ENCODE measurements at regions not wholly inside any gene's neighbourhood (a gene's known extent, or its start where the extent isn't known, plus 50 kb on each side); places are given as distances from the start of the nearest gene placed in this dataset.
"Not testable (repeated sequence)": the region's sequence is repeated elsewhere in the genome, so short reads cannot be mapped to it uniquely, and the experiment has no call there.

DNA sequence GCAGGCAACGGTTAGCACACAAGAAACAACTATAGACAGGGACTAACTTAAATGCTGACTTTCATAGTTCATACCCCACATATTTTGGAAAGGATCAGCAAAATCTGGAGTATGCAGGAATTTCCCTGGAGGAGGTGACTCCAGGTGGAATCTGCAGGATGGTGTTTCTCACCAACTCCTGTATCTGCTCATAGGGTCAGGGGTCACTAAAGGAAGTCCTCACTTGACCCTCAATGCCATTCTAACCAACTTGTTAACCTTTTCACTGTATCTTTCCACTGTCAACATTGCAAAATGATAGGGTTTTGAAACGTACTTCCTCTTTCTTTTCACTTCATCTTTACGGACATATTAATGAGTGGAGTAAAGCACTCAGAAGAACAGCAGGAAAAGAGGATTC lies 207.0 kb upstream of the CXCR4 start:
- DNase-seq (ENCODE audit: low spot score) = no peak

DNA sequence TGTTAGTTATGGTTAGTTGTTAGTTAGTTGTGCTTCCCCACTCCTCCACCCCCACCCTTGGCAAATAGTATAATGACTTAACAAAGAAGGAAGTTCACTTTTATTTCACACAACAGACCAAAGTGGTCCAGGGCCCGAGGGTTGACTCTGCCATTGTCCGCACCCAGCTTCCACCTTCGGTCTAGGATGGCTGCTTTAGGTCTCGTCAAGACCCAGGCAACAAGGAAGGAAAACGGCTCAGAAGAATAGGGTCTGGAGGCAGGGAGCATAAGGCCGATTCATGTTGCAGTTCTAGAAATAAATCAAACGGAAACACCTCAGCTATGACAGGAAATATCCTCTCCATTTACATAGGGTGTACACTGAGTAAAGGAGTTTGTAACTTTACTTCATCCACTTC lies 206.0 kb upstream of the CXCR4 start:
- DNase-seq (ENCODE audit: low spot score) = no peak

DNA sequence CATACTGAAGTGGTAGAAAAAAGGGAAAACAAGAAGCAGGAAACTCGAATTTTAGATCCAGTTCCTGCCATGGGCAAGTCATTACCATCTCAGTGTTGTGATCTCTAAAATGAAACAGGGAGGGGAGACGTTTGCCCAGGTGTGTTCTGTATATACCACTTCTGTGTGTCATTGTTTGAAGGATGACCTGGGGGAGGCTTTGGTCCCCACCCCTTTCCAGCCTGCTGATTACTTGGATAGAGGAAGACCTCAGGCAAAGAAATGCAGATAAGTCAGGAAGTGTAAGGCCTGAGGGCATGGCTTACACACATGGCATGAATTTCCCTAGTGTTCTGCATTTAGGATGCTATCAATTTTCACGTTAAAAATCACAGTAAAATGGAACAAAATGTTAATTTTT lies 205.2 kb upstream of the CXCR4 start:
- DNase-seq (ENCODE audit: low spot score) = no peak

DNA sequence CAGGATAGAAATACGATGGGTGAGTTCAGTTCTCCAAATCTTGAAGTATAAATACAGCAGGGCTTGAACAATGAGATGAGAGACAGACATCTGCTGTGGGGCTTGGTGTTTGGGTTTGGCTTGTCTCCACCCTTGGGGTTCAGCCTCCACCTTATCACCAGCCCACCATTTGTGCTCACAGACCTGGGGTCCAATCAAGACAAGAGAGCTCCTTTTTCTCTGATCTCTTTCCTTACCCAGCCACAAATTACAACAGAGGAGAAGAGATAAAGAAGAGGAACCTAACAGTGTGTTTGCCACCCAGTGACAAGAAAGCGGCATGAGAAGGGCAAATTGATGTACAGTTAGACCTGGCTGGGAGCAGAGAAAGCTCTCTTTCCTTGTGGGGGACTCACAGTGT lies 204.5 kb upstream of the CXCR4 start:
- DNase-seq (ENCODE audit: low spot score) = no peak

DNA sequence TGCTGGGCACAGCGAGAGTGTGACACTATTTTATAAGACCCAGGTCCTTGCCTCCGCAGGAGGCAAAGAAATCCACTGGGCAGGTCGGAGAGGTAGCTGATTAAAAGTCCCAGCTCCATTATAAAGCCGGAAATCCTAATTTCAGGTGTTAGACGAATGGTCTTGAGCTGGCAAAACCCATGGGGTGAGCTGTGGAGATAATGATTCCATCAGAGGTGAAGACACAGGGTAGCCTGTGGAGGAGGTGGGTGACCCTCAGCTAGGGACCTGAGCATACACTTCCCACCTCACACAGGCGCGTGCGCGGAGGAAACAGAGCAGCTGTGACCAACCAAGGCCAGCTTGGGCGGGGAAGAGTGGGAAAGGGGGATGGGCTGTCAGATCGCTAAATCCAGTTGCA lies 201.7 kb upstream of the CXCR4 start:
- DNase-seq (ENCODE audit: low spot score) = no peak

DNA sequence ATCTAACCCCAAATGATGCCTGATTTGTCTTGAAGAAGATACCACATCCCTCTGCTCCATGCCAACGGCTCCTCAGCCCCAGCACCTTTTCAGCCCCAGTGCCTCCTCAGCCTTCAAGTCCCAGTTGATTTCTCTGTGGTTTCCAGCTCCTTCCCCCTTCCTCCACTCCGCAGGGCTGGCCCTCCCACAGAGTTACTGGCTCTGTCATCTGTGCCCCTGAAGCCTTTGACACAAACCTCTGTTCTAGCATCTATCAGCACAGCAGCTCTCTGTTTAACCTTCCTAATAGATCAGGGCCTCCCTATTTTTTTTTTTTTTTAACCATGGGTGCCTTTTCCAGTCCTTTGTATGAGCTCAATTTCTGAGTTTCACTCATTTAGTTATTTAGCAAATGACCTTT lies 201.3 kb upstream of the CXCR4 start:
- no peak for DNase-seq (ENCODE audit: low spot score)

DNA sequence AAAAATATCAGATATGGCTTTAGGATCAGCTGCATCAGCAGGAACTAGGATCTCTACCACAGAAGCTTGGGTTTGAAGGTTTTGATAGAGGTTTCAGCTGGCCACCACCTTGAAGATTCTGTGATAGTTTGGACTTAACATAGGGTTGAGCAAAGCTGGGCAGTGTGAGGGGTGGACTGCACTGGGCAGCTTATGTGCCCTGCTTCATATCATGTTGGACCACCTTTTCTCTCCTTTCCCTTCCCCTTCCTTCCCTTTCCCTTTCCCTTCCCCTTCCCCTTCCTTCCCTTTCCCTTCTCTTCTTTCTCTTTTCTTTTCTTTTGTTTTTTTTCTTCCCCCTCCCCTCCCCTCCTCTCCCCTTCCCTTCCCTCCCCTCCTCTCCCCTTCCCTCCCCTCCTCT lies 196.3 kb upstream of the CXCR4 start:
- DNase-seq (ENCODE audit: low spot score) = no peak

DNA sequence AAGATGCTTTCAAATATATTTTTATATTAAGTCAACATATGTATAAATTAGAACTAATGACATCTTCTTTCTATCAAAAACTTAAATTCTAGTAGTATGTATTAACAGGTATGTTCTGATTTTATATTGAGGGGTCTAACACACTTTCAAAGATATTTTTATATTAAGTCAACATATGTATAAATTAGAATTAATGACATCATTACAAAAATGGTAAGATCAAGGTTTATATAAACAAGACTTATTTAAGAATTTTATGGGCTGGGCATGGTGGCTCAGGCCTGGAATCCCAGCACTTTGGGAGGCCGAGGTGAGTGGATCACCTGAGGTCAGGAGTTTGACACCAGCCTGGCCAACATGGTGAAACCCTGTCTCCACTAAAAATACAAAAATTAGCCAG lies 194.6 kb upstream of the CXCR4 start:
- DNase-seq (ENCODE audit: low spot score) = not testable (repeated sequence)

DNA sequence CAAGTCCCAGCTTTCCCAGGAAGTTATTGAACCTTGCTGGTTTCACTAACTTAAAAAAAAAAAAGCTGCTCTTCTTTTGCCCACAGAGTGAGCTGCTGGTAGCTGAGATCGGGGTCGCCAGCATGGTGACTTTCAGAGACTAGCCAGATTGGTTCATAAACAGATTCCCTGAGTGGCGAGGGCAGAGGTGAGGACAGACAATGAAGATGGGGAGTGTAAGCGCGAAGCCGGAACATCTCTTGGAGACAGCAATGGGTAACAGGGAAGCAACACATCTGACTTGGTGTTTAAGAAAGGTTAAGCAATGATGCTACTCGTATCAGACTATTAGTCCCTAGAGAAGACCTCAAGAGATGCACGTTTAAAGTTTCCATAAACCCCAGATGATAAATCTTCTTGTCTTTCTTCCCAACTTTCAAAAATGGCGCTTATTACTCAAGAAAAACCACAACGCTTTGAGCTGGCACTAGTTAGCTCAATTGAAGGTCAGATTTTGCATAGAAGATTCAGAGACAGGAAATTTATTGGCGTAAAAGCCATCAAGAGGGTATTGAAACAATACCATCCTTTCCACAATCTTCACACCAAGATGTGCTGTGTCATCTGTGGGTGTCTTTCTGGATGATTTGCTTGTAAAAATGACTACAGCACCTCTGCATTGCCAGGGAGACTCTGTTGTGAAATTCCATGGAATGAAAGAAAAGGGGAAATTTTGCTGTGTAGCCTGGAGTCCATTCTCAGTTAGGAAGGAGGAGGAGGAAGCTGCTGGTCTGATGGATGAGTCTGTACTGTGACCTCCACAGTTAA lies 193.1 kb upstream of the CXCR4 start:
- DNase-seq (ENCODE audit: low spot score) = no peak

DNA sequence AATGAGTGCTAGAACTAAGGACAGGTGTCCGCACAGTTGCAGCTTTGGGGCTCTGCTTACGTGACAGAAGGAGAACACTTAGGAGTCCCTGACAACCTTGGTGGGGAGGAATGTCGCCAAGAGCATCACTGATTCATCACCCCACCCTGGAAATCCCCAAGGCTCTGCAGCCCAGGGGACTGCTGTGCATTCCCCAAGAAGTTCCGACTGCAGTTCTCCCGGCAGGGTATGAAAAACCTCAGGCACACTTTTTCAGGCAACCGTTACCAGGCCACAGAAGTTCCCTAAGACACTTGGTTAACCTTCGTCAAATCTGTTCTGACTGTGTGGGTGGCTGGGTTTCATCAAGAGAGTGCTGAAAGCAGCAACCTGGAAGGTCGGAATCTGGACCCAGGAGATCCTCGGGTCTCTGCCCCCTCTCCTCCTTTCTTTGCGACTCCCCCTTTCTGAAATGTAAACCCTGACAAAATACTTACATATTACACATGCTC lies 192.1 kb upstream of the CXCR4 start:
- no peak for DNase-seq (ENCODE audit: low spot score)

DNA sequence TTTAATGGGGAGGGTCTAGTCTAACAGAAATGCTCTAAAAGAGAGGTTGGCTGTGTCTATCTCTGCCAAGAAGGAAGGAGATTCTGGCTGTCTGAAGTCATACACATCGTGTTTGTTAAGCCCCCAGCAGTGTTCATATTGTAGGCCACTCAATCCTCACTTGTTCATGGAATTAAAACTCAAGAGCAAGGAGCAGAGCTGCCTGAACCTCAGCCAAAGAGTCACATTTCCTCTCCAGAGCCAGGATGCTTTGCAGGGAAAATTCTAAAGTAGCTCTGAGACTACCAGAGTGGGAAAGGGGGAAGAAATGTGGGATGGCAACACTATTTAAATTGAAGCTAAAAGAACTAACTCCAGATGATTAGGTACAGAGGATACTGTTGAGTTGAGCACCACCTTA lies 190.7 kb upstream of the CXCR4 start:
- DNase-seq (ENCODE audit: low spot score) = no peak

DNA sequence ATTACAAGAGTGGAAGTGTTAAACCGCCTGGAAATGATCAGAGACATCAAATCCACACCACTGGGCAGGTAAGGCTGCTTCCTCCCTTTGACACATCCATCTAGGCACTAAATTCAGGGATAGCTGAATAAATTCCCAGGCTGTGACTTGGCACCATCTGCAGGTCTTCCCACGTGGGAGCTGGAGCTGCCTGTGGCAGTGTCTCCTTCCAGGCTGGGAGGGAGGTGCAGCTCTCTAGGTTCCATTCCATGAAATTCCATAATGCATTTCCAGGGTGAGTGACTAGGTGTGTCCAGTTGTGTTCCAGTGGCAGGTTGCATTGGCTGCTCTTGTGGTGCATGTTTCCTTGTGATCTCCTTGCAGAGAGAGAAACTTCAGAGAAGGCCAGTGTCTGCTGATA lies 188.9 kb upstream of the CXCR4 start:
- no peak for DNase-seq (ENCODE audit: low spot score)

DNA sequence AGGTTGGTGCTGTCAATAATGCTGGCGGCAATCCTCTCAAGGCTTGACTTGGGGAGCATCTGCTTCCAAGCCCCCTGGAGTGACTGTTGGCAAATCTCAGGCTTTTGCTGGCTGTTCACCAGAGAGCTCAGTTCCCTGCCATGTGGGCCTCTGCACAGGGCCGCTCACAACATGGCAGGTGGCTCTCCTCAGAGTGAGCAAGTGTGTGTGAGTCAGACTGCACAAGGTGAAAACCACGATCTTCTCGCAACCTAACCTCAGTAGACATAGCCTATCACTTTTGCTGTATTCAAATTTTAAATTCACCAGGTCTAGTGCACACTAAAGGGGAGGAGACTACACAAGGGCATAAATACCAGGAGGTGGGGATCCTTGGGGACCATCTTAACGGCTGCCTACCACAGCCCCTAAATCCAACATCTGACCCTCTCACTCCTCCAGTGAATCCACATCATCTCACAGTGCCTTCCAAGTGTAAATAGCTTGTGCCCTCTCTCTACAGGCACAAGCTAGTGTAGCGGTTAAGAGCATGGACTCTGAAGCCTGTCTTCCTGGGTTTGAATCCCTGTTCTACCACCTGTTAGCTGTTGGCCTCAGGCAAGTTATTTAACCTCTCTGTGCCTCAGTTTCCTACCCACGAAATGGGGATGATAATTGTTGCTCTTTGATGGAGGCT lies 187.7 kb upstream of the CXCR4 start:
- DNase-seq (ENCODE audit: low spot score) = no peak

DNA sequence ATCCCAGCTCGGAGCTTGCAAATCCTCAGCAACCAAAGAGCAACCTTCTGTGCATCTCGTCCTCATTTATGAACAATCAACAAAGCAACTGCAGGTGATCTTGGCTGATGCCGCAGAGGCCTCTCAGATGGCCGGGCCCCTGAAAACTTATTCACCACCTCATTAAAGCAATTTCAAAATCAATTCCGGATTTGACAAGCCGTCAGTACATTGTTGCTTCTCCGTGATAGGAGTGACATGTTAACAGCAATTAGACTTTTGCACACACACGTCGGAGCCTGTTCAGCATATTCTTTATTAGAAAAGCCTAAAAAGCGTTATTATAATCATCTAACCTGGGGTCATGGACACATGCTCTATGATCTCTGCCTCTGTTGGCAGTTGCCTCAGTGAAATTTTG lies 183.1 kb upstream of the CXCR4 start:
- no peak for DNase-seq (ENCODE audit: low spot score)

DNA sequence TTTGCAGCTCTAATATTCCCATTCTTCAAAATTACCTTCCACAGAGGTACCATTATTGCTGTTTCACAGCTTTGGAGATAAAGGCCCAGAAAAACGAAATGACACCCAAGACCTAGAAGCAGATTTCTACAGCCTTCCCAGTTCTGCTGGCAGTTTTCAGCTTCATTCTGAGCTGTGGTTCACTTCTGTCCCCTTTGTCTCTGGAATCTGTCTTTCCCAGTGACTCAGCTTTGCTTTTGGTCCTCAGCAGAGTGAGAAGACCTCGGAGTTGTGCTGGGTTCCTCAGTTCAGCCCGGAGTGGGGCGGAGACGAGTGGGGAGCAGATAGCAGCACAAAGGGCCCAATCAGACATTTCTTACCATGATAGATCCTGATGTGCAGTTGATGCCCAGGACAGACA lies 180.7 kb upstream of the CXCR4 start:
- no peak for DNase-seq (ENCODE audit: low spot score)

DNA sequence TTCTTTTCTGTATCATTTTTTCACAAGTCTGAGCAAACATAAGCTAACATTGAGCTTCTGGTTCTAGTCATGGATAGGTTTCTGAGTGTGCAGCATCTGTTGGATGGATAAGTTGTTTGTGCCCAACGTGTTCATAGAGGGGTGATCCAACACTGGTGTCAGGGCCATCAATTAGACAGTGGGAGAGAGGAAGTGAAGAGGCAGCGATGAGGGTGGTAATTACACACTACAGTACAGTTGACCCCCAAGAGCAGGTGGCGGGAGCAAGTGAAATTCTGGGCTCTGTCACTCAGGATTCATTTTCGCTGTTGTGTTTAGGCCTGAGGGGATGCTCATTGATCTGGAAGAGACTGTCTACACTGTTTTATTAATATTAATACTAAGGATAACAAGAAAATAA lies 180.0 kb upstream of the CXCR4 start:
- DNase-seq (ENCODE audit: low spot score) = no peak

DNA sequence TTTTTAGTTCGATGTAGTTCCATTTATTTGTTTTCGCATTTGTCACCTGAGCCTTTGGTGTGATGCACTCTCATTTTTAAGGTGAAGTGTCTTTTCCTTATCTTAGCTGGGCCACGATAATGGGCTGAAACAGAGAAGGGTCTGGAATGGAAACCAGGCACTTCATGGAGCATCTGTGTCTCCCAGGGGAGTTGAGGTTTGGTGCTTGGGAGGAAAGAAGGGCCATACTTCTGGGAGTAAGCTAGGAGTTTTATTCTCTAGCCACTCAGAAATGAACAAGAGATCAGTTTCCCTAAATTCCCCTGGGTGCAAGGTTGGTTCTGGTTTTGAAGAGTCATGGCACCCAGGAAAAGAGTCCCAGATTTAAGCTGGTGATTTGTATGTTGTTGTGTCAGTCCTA lies 179.4 kb upstream of the CXCR4 start:
- no peak for DNase-seq (ENCODE audit: low spot score)

DNA sequence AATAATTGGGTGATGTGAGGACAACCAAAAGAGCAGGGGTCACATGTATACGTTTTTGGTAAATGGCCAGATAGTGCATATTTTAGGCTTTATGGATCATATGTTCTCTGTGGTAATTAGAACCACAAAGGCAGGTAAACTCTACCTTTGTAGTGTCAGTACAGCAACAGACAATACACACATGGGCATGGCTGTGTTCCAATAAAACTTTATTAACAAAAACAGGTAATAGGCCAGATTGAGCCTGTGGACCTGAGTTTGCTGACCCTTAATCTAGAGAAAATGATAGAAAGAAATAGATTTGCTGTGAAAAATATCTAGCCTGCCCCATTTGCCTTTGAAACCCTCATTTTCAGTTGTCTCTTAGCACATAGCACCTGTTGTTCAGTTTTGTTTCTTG lies 177.2 kb upstream of the CXCR4 start:
- DNase-seq (ENCODE audit: low spot score) = no peak

DNA sequence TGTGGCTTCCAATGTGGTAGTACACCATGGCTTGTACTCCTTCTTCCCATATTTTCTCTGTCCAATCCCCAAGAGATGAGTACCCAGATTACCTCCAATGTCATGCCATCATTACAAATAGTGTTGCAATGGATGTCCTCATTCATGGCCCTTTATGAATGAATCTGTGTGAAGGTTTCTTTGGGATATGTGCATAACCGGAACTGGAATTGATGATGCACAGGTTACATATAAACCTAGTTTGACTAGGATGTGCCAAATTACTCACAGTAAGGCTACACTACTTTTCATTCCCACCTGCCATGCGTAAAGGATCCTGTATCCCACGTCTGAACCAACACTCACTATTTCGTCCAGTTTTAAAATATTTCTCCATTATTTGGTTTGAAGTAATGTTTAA lies 173.9 kb upstream of the CXCR4 start:
- DNase-seq (ENCODE audit: low spot score) = no peak

DNA sequence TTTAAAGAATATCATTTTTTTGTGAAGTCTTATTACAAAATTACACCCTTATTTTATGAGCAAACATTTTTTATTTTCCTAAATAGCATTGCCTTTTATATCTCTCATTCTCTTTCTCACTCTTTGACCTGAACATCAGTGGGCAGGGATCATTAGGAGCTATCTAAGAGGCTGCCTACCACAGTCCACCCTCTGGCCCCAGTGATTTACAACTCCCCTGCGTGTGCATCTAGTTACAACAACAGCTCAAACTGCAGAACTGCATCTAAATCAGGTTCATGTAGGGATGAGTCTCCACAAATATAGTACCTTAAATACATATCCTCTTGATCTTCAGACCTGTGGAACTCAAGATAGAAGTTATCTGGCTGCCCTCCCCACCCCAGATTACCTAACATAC lies 172.4 kb upstream of the CXCR4 start:
- DNase-seq (ENCODE audit: low spot score) = no peak

DNA sequence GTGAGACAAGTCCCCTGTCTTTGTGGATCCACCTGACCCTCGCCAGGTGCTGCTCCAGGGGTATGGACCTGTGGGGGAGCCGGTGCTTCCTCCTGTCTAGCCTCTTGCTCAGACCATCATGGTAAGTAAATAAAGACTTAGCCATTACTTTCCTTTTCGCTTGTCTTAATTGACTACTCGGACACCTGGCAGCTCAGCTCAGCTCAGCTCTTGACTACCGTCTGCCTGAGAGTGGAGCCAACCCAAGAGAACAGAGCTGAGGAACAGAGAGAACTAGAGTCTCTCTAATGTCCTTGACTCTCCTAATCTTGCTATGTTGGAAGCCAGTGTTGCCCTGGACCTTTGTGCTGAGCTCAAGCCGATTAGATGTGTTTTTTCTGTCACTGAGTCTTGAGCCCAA lies 170.3 kb upstream of the CXCR4 start:
- no peak for DNase-seq (ENCODE audit: low spot score)

DNA sequence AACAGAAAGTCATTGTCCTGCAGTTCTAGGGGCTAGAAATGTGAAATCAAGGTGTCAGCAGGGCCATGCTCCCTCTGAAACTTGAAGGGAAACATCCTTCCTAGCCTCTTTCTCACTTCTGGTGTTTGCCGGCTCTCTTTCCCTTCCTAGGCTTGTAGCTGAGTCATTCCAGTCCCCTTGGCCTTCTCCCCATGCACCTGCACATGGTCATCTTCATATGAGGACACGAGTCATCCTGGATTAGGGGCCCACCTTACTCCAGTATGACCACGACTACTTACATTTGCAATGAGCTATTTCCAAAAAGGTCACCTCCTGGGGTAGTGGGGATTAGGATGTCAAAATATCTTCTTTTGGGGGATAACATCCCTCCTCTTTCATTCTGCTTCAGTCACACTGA lies 168.5 kb upstream of the CXCR4 start:
- no peak for DNase-seq (ENCODE audit: low spot score)

DNA sequence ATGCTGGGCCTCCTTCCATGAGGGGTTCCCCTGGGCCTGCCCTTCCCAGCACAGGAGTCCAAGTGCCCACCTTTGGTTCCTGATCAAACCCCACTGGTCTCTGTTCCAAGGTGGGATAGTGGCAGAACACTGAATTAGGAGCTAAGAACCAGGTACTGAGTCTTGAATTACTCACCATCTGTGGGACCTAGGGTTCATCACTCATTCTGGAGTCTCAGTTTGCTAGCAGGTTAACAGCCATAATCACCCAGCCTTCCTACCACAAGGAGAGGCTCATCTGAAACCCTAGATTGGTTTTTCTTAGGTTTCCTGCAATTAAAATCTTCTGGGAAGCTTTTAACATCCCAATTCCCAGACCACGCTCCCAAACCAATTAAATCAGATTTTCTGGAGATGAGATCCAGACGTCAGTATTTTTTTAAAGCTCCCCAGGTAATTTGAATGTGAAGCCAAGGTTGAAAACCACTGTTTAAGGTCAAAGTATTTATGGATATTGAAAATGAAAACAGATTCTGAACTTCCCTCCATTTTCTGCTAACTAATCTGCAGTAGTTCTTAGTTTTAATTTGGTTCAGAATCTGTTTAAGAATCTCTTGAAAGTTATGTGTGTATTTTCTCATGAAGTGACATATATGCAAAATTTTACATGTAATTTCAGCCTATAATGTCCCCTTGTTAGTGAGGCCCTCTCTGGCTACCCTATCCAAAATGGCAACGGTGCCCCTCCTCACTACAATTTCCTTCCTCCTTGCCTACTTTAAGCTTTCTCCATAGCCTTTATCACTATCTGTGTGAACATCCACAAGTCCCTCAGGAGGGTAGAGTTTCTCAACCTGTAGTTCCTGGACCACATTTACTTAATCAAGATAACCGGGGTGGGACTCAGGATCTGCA lies 166.5 kb upstream of the CXCR4 start:
- DNase-seq (ENCODE audit: low spot score) = no peak

All from COLO829 (cell line).